Tibial nerve (tissue), 3 donors: ENCODE measurements at regions not wholly inside any gene's neighbourhood (a gene's known extent, or its start where the extent isn't known, plus 50 kb on each side); places are given as distances from the start of the nearest gene placed in this dataset.

Source experiments
- CTCF ChIP-seq, 5 experiments: fragments of 200-600 bp in 3 of 5; fragments of 450-650 bp in 2 of 5; sonication (generic) in 3 of 5; IDR thresholded peaks; one replicate each; pipeline ENCODE4 v1.5.1; 2016 to 2019; ENCODE audit warnings: antibody characterized with exemption in 5 of 5, mild to moderate bottlenecking in 3 of 5, moderate library complexity in 2 of 5
- POLR2A ChIP-seq, 2 donors: fragments of 450-650 bp; IDR thresholded peaks; one replicate each; pipeline ENCODE4 v1.6.1; 2017; ENCODE audit warnings: antibody characterized with exemption in 2 of 2, mild to moderate bottlenecking in 2 of 2, moderate library complexity in 2 of 2

- TF ChIP-seq POLR2A (IDR thresholded peaks at IDR 0.05): no peak
- no peak for TF ChIP-seq CTCF (IDR thresholded peaks at IDR 0.05)
Measured at GRCh38 chr1:47593013-47593568, 155.2 kb downstream of the FOXD2 start.
